ENCODE measurements at regions not wholly inside any gene's neighbourhood (a gene's known extent, or its start where the extent isn't known, plus 50 kb on each side); places are given as distances from the start of the nearest gene placed in this dataset.

GRCh38 chr15:94683902-94684301, 452.5 kb downstream of the MCTP2 start:
- H3K27me3 ChIP-seq (ENCODE audit: low read depth, low read length): no peaks in the 10 kb centered on the region
- no peaks in the 10 kb centered on the region for H3K36me3 ChIP-seq (ENCODE audit: control insufficient read depth in 1 of 2, insufficient read depth in 2 of 2, low read length in 2 of 2)
- H3K9me3 ChIP-seq (ENCODE audit: control insufficient read depth in 1 of 2, low read length in 2 of 2): no peaks in the 10 kb centered on the region
- no peaks in the 10 kb centered on the region for H3K4me1 ChIP-seq (ENCODE audit: control insufficient read depth in 1 of 2, insufficient read depth in 2 of 2, low read length in 2 of 2)
- H3K4me3 ChIP-seq (ENCODE audit: low read depth in 1 of 2, low read length in 2 of 2): no peak overlapping the region
- H3K27ac ChIP-seq (ENCODE audit: low read length): no peak overlapping the region

GRCh38 chr15:94691169-94691568, 459.8 kb downstream of the MCTP2 start:
- Histone ChIP-seq H3K4me1 (ENCODE audit: control insufficient read depth in 1 of 2, insufficient read depth in 2 of 2, low read length in 2 of 2) (no peaks in the 10 kb centered on the region), H3K27me3 (ENCODE audit: low read depth, low read length) (no peaks in the 10 kb centered on the region), H3K27ac (ENCODE audit: low read length) (no peak overlapping the region), H3K9me3 (ENCODE audit: control insufficient read depth in 1 of 2, low read length in 2 of 2) (no peaks in the 10 kb centered on the region), H3K4me3 (ENCODE audit: low read depth in 1 of 2, low read length in 2 of 2) (no peak overlapping the region), H3K36me3 (ENCODE audit: control insufficient read depth in 1 of 2, insufficient read depth in 2 of 2, low read length in 2 of 2) (no peaks in the 10 kb centered on the region)

- no peak overlapping the region for H3K4me3 ChIP-seq (ENCODE audit: low read depth in 1 of 2, low read length in 2 of 2)
- no peak overlapping the region for H3K27ac ChIP-seq (ENCODE audit: low read length)
- no peaks in the 10 kb centered on the region for H3K36me3 ChIP-seq (ENCODE audit: control insufficient read depth in 1 of 2, insufficient read depth in 2 of 2, low read length in 2 of 2)
- H3K4me1 ChIP-seq (ENCODE audit: control insufficient read depth in 1 of 2, insufficient read depth in 2 of 2, low read length in 2 of 2): no peaks in the 10 kb centered on the region
- H3K27me3 ChIP-seq (ENCODE audit: low read depth, low read length): no peaks in the 10 kb centered on the region
- no peaks in the 10 kb centered on the region for H3K9me3 ChIP-seq (ENCODE audit: control insufficient read depth in 1 of 2, low read length in 2 of 2)
Observed at GRCh38 chr15:94692710-94693109, 461.3 kb downstream of the MCTP2 start.

- Histone ChIP-seq H3K9me3 (ENCODE audit: control insufficient read depth in 1 of 2, low read length in 2 of 2) (no peaks in the 10 kb centered on the region), H3K4me3 (ENCODE audit: low read depth in 1 of 2, low read length in 2 of 2) (no peak overlapping the region), H3K27me3 (ENCODE audit: low read depth, low read length) (no peaks in the 10 kb centered on the region), H3K27ac (ENCODE audit: low read length) (no peak overlapping the region), H3K4me1 (ENCODE audit: control insufficient read depth in 1 of 2, insufficient read depth in 2 of 2, low read length in 2 of 2) (no peaks in the 10 kb centered on the region), H3K36me3 (ENCODE audit: control insufficient read depth in 1 of 2, insufficient read depth in 2 of 2, low read length in 2 of 2) (no peaks in the 10 kb centered on the region)
Observed at GRCh38 chr15:94700211-94700610, 468.9 kb downstream of the MCTP2 start.

- Histone ChIP-seq H3K27me3 (ENCODE audit: low read depth, low read length) (no peaks in the 10 kb centered on the region), H3K4me1 (ENCODE audit: control insufficient read depth in 1 of 2, insufficient read depth in 2 of 2, low read length in 2 of 2) (no peaks in the 10 kb centered on the region), H3K4me3 (ENCODE audit: low read depth in 1 of 2, low read length in 2 of 2) (no peak overlapping the region), H3K36me3 (ENCODE audit: control insufficient read depth in 1 of 2, insufficient read depth in 2 of 2, low read length in 2 of 2) (no peaks in the 10 kb centered on the region), H3K27ac (ENCODE audit: low read length) (no peak overlapping the region), H3K9me3 (ENCODE audit: control insufficient read depth in 1 of 2, low read length in 2 of 2) (no peaks in the 10 kb centered on the region)
Observed at GRCh38 chr15:94701281-94701985, 470.1 kb downstream of the MCTP2 start.

- Histone ChIP-seq H3K27me3 (ENCODE audit: low read depth, low read length) (no peaks in the 10 kb centered on the region), H3K4me3 (ENCODE audit: low read depth in 1 of 2, low read length in 2 of 2) (no peak overlapping the region), H3K9me3 (ENCODE audit: control insufficient read depth in 1 of 2, low read length in 2 of 2) (no peaks in the 10 kb centered on the region), H3K36me3 (ENCODE audit: control insufficient read depth in 1 of 2, insufficient read depth in 2 of 2, low read length in 2 of 2) (no peaks in the 10 kb centered on the region), H3K27ac (ENCODE audit: low read length) (no peak overlapping the region), H3K4me1 (ENCODE audit: control insufficient read depth in 1 of 2, insufficient read depth in 2 of 2, low read length in 2 of 2) (no peaks in the 10 kb centered on the region)
Observed at GRCh38 chr15:94703596-94703995, 472.2 kb downstream of the MCTP2 start.

- Histone ChIP-seq H3K27ac (ENCODE audit: low read length) (no peak overlapping the region), H3K9me3 (ENCODE audit: control insufficient read depth in 1 of 2, low read length in 2 of 2) (no peaks in the 10 kb centered on the region), H3K4me3 (ENCODE audit: low read depth in 1 of 2, low read length in 2 of 2) (no peak overlapping the region), H3K36me3 (ENCODE audit: control insufficient read depth in 1 of 2, insufficient read depth in 2 of 2, low read length in 2 of 2) (no peaks in the 10 kb centered on the region), H3K4me1 (ENCODE audit: control insufficient read depth in 1 of 2, insufficient read depth in 2 of 2, low read length in 2 of 2) (no peaks in the 10 kb centered on the region), H3K27me3 (ENCODE audit: low read depth, low read length) (no peaks in the 10 kb centered on the region)
Observed at GRCh38 chr15:94704421-94704820, 473.1 kb downstream of the MCTP2 start.

GRCh38 chr15:94704946-94705345, 473.6 kb downstream of the MCTP2 start:
- no peak overlapping the region for H3K27ac ChIP-seq (ENCODE audit: low read length)
- no peaks in the 10 kb centered on the region for H3K27me3 ChIP-seq (ENCODE audit: low read depth, low read length)
- H3K9me3 ChIP-seq (ENCODE audit: control insufficient read depth in 1 of 2, low read length in 2 of 2): no peaks in the 10 kb centered on the region
- H3K4me1 ChIP-seq (ENCODE audit: control insufficient read depth in 1 of 2, insufficient read depth in 2 of 2, low read length in 2 of 2): no peaks in the 10 kb centered on the region
- H3K4me3 ChIP-seq (ENCODE audit: low read depth in 1 of 2, low read length in 2 of 2): no peak overlapping the region
- no peaks in the 10 kb centered on the region for H3K36me3 ChIP-seq (ENCODE audit: control insufficient read depth in 1 of 2, insufficient read depth in 2 of 2, low read length in 2 of 2)

GRCh38 chr15:94709319-94709718, 478.0 kb downstream of the MCTP2 start:
- Histone ChIP-seq H3K36me3 (ENCODE audit: control insufficient read depth in 1 of 2, insufficient read depth in 2 of 2, low read length in 2 of 2) (no peaks in the 10 kb centered on the region), H3K27me3 (ENCODE audit: low read depth, low read length) (no peaks in the 10 kb centered on the region), H3K4me3 (ENCODE audit: low read depth in 1 of 2, low read length in 2 of 2) (no peak overlapping the region), H3K9me3 (ENCODE audit: control insufficient read depth in 1 of 2, low read length in 2 of 2) (no peaks in the 10 kb centered on the region), H3K27ac (ENCODE audit: low read length) (no peak overlapping the region), H3K4me1 (ENCODE audit: control insufficient read depth in 1 of 2, insufficient read depth in 2 of 2, low read length in 2 of 2) (no peaks in the 10 kb centered on the region)

- no peak overlapping the region for H3K4me3 ChIP-seq (ENCODE audit: low read depth in 1 of 2, low read length in 2 of 2)
- no peaks in the 10 kb centered on the region for H3K9me3 ChIP-seq (ENCODE audit: control insufficient read depth in 1 of 2, low read length in 2 of 2)
- H3K27ac ChIP-seq (ENCODE audit: low read length): no peak overlapping the region
- H3K4me1 ChIP-seq (ENCODE audit: control insufficient read depth in 1 of 2, insufficient read depth in 2 of 2, low read length in 2 of 2): no peaks in the 10 kb centered on the region
- no peaks in the 10 kb centered on the region for H3K27me3 ChIP-seq (ENCODE audit: low read depth, low read length)
- no peaks in the 10 kb centered on the region for H3K36me3 ChIP-seq (ENCODE audit: control insufficient read depth in 1 of 2, insufficient read depth in 2 of 2, low read length in 2 of 2)
Observed at GRCh38 chr15:94722024-94722636, 490.8 kb downstream of the MCTP2 start.

- Histone ChIP-seq H3K4me1 (ENCODE audit: control insufficient read depth in 1 of 2, insufficient read depth in 2 of 2, low read length in 2 of 2) (no peaks in the 10 kb centered on the region), H3K27me3 (ENCODE audit: low read depth, low read length) (no peaks in the 10 kb centered on the region)
Observed at GRCh38 chr15:94723801-94724200, 492.4 kb downstream of the MCTP2 start.

GRCh38 chr15:94731286-94731685, 499.9 kb downstream of the MCTP2 start:
- Histone ChIP-seq H3K27ac (ENCODE audit: low read length) (no peak overlapping the region), H3K27me3 (ENCODE audit: low read depth, low read length) (no peaks in the 10 kb centered on the region), H3K9me3 (ENCODE audit: control insufficient read depth in 1 of 2, low read length in 2 of 2) (no peaks in the 10 kb centered on the region), H3K4me1 (ENCODE audit: control insufficient read depth in 1 of 2, insufficient read depth in 2 of 2, low read length in 2 of 2) (no peaks in the 10 kb centered on the region), H3K36me3 (ENCODE audit: control insufficient read depth in 1 of 2, insufficient read depth in 2 of 2, low read length in 2 of 2) (no peaks in the 10 kb centered on the region), H3K4me3 (ENCODE audit: low read depth in 1 of 2, low read length in 2 of 2) (no peak overlapping the region)

More at GRCh38 chr15:94723801-94724200, 492.4 kb downstream of the MCTP2 start:
- Histone ChIP-seq H3K9me3 (ENCODE audit: control insufficient read depth in 1 of 2, low read length in 2 of 2) (no peaks in the 10 kb centered on the region), H3K27ac (ENCODE audit: low read length) (no peak overlapping the region), H3K36me3 (ENCODE audit: control insufficient read depth in 1 of 2, insufficient read depth in 2 of 2, low read length in 2 of 2) (no peaks in the 10 kb centered on the region), H3K4me3 (ENCODE audit: low read depth in 1 of 2, low read length in 2 of 2) (no peak overlapping the region)
